A549 (cell line): ENCODE measurements at regions not wholly inside any gene's neighbourhood (a gene's known extent, or its start where the extent isn't known, plus 50 kb on each side); places are given as distances from the start of the nearest gene placed in this dataset.

Experiments
- HDAC2 ChIP-seq: fragments of 200-600 bp; sonication (generic); IDR thresholded peaks from 2 replicates; pipeline ENCODE4 v1.6.1; 2016
- JUN ChIP-seq, 2 experiments: fragments of >200 bp; sonication (Bioruptor Twin); formaldehyde crosslinking; IDR thresholded peaks; 2 replicates in 1 of 2; 3 replicates in 1 of 2; pipeline ENCODE4 v1.6.1; 2016 to 2017
- MAZ ChIP-seq: fragments of 150-350 bp; IDR thresholded peaks from 2 replicates; pipeline ENCODE4 v1.6.1; 2014; ENCODE audit warnings: antibody characterized with exemption, low read depth, low read length, borderline replicate concordance
- POLR2A ChIP-seq: IDR thresholded peaks from 2 replicates; pipeline ENCODE4 v1.6.1; 2012; ENCODE audit warnings: mild to moderate bottlenecking, low read length
- RFX5 ChIP-seq: fragments of 450-650 bp; IDR thresholded peaks from 2 replicates; pipeline ENCODE4 v1.7.1; 2014; ENCODE audit warnings: antibody characterized with exemption, mild to moderate bottlenecking, moderate library complexity
- TF ChIP-seq, protein P1 (sequence below): IDR thresholded peaks from 2 replicates; pipeline ENCODE4 v1.6.1; 2012; ENCODE audit warnings: low read depth, borderline replicate concordance
- TF ChIP-seq, protein P2 (sequence below): fragments of >200 bp; sonication (Bioruptor Twin); formaldehyde crosslinking; IDR thresholded peaks from 3 replicates; pipeline ENCODE4 v1.5.1; 2016
- TF ChIP-seq, protein P3 (sequence below): IDR thresholded peaks from 2 replicates; pipeline ENCODE4 v1.6.1; 2012

DNA sequence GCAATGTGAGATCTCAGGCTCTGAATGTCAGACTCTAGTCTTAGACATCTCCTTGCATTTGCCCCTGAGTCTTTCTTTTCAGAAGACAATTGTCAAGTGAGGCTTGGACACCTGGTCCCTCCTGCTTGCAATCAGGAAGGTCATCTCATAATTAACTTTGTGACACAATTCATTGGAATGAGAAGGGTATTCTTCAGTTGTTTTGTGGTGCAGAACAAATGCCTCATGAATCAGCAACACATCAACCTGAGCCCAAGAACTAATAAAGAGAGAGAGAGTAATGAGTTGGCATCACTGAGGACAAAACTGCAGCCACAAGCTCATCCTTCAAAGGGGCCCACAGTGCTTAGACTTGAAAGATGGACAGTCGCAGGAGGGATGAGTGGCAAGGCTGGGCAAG is 375.8 kb downstream of the INSC start:
- no peak for TF ChIP-seq POLR2A
- TF ChIP-seq, protein P1, sequence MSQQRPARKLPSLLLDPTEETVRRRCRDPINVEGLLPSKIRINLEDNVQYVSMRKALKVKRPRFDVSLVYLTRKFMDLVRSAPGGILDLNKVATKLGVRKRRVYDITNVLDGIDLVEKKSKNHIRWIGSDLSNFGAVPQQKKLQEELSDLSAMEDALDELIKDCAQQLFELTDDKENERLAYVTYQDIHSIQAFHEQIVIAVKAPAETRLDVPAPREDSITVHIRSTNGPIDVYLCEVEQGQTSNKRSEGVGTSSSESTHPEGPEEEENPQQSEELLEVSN: no peak
- no peak for TF ChIP-seq RFX5
- TF ChIP-seq, protein P2, sequence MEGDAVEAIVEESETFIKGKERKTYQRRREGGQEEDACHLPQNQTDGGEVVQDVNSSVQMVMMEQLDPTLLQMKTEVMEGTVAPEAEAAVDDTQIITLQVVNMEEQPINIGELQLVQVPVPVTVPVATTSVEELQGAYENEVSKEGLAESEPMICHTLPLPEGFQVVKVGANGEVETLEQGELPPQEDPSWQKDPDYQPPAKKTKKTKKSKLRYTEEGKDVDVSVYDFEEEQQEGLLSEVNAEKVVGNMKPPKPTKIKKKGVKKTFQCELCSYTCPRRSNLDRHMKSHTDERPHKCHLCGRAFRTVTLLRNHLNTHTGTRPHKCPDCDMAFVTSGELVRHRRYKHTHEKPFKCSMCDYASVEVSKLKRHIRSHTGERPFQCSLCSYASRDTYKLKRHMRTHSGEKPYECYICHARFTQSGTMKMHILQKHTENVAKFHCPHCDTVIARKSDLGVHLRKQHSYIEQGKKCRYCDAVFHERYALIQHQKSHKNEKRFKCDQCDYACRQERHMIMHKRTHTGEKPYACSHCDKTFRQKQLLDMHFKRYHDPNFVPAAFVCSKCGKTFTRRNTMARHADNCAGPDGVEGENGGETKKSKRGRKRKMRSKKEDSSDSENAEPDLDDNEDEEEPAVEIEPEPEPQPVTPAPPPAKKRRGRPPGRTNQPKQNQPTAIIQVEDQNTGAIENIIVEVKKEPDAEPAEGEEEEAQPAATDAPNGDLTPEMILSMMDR: no peak
- TF ChIP-seq HDAC2: no peak
- TF ChIP-seq, protein P3, sequence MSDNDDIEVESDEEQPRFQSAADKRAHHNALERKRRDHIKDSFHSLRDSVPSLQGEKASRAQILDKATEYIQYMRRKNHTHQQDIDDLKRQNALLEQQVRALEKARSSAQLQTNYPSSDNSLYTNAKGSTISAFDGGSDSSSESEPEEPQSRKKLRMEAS: no peak
- TF ChIP-seq JUN (IDR thresholded peaks at IDR 0.05): no peak
- TF ChIP-seq MAZ: no peak
